ENCODE measurements at regions not wholly inside any gene's neighbourhood (a gene's known extent, or its start where the extent isn't known, plus 50 kb on each side); places are given as distances from the start of the nearest gene placed in this dataset.
A peak's percentile ranks its signal among the peaks of the same experiment; 100 is the strongest.

- DNase-seq: no peak
These were observed 79.6 kb upstream of the SPANXN2 start for GRCh38 chrX:143800150-143800549.

GRCh38 chrX:143788265-143788664 is 67.7 kb upstream of the SPANXN2 start:
- peak in 1 of 2 experiments; percentile 20 for DNase-seq

GRCh38 chrX:143787341-143787740 is 66.8 kb upstream of the SPANXN2 start:
- DNase-seq: no peak

GRCh38 chrX:143781103-143781502 is 60.6 kb upstream of the SPANXN2 start:
- peak in 1 of 2 experiments; percentile 0 for DNase-seq
